Coronary artery (tissue), 2 donors: ENCODE measurements at regions not wholly inside any gene's neighbourhood (a gene's known extent, or its start where the extent isn't known, plus 50 kb on each side); places are given as distances from the start of the nearest gene placed in this dataset.

Experiments used
- DNase-seq: peaks from one replicate; pipeline ENCODE4 v3.0.0-alpha.2; 2017; ENCODE audit warnings: low spot score
- H3K27ac ChIP-seq, 2 donors: fragments of 200-600 bp; sonication (generic); one replicate each; pipeline ENCODE4 v1.5.1; 2016 to 2019
- H3K4me3 ChIP-seq: fragments of 200-600 bp; sonication (generic); 2 replicates; pipeline ENCODE4 v1.5.1; 2016; ENCODE audit warnings: mild to moderate bottlenecking, moderate library complexity
- TF ChIP-seq, protein P1 (sequence below): fragments of 200-600 bp; sonication (generic); IDR thresholded peaks from one replicate; pipeline ENCODE4 v1.5.1; 2019; ENCODE audit warnings: antibody characterized with exemption

DNA sequence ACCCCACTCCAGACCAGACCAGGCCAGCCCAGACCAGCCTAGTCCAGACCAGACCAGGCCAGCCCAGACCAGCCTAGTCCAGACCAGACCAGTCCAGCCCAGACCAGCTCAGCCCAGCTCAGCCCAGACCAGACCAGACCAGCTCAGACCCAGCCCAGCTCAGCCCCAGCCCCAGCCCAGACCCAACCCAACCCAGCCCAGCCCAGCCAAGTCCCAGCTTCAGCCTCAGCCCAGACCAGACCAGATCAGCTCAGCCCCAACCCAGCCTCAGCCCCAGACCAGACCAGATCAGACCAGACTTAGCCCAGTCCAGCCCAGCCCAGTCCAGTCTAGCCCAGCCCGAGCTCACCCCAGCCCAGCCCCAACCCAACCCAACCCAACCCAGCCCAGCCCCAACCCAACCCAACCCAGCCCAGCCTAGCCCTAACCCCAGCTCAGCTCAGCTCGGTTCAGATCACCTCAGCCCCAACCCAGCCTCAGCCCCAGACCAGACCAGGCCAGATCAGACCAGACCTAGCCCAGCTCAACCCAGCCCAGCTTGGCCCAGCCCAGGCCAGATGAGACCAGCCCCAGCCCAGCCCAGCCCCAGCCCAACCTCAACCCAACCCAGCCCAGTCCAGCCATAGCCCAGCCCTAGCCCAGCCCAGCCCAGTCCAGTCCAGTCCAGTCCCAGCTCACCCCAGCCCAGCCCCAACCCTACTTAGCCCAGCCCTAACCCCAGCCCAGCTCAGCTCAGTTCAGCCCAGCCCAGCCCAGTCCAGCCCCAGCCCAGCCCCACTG lies 204.7 kb downstream of the BCL11B start:
- H3K4me3 ChIP-seq, result no peak overlapping the region
- no peak for DNase-seq
- H3K27ac ChIP-seq, result no peak overlapping the region
- TF ChIP-seq, protein P1, sequence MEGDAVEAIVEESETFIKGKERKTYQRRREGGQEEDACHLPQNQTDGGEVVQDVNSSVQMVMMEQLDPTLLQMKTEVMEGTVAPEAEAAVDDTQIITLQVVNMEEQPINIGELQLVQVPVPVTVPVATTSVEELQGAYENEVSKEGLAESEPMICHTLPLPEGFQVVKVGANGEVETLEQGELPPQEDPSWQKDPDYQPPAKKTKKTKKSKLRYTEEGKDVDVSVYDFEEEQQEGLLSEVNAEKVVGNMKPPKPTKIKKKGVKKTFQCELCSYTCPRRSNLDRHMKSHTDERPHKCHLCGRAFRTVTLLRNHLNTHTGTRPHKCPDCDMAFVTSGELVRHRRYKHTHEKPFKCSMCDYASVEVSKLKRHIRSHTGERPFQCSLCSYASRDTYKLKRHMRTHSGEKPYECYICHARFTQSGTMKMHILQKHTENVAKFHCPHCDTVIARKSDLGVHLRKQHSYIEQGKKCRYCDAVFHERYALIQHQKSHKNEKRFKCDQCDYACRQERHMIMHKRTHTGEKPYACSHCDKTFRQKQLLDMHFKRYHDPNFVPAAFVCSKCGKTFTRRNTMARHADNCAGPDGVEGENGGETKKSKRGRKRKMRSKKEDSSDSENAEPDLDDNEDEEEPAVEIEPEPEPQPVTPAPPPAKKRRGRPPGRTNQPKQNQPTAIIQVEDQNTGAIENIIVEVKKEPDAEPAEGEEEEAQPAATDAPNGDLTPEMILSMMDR, result no peak

DNA sequence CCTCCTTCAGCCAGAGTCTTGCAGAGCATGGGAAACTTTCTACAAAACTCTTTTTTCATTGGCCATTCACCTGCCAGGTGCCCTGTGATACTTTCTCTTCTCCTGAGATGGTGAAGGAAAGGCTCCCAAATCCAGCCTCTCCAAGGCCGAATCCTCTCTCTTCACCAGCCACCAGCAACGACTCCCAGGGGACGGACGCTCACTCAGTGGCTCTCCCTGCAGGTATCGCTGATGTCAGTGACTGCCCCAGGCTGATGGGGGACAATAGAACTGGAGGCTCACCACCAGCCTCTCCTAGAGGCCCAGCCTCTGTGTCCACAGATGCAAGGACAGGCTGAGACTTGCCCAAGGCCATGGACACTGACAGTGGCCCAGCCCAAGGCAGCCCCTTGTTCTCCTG lies 204.1 kb downstream of the BCL11B start:
- Histone ChIP-seq H3K27ac (no peak overlapping the region), H3K4me3 (no peak overlapping the region)
- TF ChIP-seq, protein P1, result no peak
- DNase-seq, result no peak

DNA sequence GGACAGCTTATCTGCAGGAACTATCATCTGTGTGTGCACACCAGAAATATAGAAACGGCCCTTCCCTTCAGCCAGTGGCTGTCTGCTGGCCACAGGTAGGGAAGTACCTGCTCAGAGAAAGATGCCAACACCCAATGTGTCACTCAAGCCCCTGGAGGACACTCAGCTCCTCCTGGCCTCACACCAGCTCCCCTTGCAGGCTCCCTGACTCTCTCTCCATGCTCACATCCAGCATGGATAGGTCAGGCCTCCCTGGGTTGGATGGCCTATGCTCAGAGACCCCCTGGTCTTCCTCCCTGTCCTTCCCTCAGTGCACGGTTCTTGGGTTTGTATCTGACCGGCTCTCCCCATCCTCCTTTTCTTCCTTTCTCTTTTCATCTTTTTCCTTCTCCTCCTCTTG lies 202.1 kb downstream of the BCL11B start:
- Histone ChIP-seq H3K27ac (no peak overlapping the region), H3K4me3 (no peak overlapping the region)
- DNase-seq, result no peak
- TF ChIP-seq, protein P1, result no peak

DNA sequence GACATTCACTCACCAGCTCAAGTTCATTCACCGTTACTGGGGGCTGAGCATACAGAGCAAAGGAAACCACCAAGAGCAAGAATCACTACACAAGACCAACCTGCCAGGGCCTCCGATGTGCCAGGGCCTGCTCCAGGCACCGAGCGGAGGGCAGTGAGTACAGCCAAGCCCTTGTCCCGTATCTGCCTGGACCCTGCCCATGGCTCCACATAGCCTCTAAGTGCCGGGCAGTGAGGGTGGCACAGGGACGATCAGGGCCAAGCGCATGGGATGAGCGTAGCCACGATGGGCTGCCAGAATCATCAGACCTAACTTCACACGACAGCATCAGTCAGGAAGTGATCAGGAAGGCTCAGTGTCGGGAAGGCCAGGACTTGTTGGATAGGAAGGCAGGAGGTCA lies 199.6 kb downstream of the BCL11B start:
- TF ChIP-seq, protein P1, result no peak
- Histone ChIP-seq H3K27ac (no peak overlapping the region), H3K4me3 (no peak overlapping the region)
- no peak for DNase-seq

GRCh38 chr14:99072956-99073355 lies 199.0 kb downstream of the BCL11B start:
- no peak overlapping the region for H3K27ac ChIP-seq
- no peak for DNase-seq
- H3K4me3 ChIP-seq, result no peak overlapping the region
- TF ChIP-seq, protein P1, result no peak

- no peak overlapping the region for H3K4me3 ChIP-seq
- no peak for DNase-seq
- TF ChIP-seq, protein P1, result no peak
- H3K27ac ChIP-seq, result no peak overlapping the region
These were observed 198.6 kb downstream of the BCL11B start for GRCh38 chr14:99073431-99073830.

DNA sequence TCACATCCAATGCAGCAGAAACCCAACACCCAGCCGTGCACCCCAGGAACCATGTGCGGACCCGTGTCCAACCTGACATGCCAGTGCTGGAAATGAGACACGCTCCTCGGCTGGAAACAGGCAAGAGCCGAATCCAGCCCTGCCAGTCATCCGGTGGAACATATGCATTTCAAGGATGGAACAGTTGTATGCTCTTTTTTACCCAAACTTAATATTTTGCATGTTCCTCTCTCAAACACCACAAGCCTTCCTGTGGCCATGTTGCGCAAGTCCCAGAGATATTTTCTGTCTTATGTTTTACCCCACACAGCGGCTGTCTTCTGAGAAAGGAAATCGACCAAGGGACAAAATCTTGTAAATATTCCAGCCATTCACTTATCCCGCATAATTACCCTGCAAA lies 196.9 kb downstream of the BCL11B start:
- H3K4me3 ChIP-seq, result no peak overlapping the region
- TF ChIP-seq, protein P1, result no peak
- DNase-seq, result no peak

More for the DNA sequence above, 196.9 kb downstream of the BCL11B start:
- no peak overlapping the region for H3K27ac ChIP-seq
